CD14-positive monocyte (primary cell): ENCODE measurements at regions not wholly inside any gene's neighbourhood (a gene's known extent, or its start where the extent isn't known, plus 50 kb on each side); places are given as distances from the start of the nearest gene placed in this dataset.
A peak's percentile ranks its signal among the peaks of the same experiment; 100 is the strongest.

ENCODE experiments used
- DNase-seq, 3 donors: peaks; one replicate each; pipeline ENCODE4 v3.0.0-alpha.2; 2011 to 2022
- H2AFZ ChIP-seq: 2 replicates; pipeline ENCODE4 v1.6.0; 2012; ENCODE audit warnings: mild to moderate bottlenecking, low read depth, low read length, inconsistent platforms; ENCODE audit not compliant: insufficient read depth, poor library complexity, severe bottlenecking
- H3K27ac ChIP-seq, 2 donors: 1 replicate in 1 of 2; 2 replicates in 1 of 2; pipeline ENCODE4 v1.5.1; 2012 to 2013; ENCODE audit warnings: low read length in 2 of 2, control low read depth in 1 of 2, inconsistent platforms in 1 of 2, low read depth in 1 of 2, mild to moderate bottlenecking in 1 of 2
- H3K27me3 ChIP-seq, 2 donors: one replicate each; pipeline versions ENCODE4 v1.6.0 to v1.6.1; 2011 to 2013; ENCODE audit warnings: low read length in 2 of 2; ENCODE audit not compliant: control insufficient read depth in 2 of 2, insufficient read depth in 2 of 2
- H3K36me3 ChIP-seq, 2 donors: replicated peaks in 1 of 2; 1 replicate in 1 of 2; 2 replicates in 1 of 2; pipeline versions ENCODE4 v1.5.1 to v1.6.1; 2012 to 2013; ENCODE audit warnings: low read length in 2 of 2, control low read depth in 1 of 2, inconsistent platforms in 1 of 2, mild to moderate bottlenecking in 1 of 2; ENCODE audit not compliant: insufficient read depth in 2 of 2, control insufficient read depth in 1 of 2
- H3K4me1 ChIP-seq, 2 donors: 1 replicate in 1 of 2; 2 replicates in 1 of 2; pipeline versions ENCODE4 v1.5.1 to v1.6.1; 2012 to 2013; ENCODE audit warnings: low read length in 2 of 2, control low read depth in 1 of 2, inconsistent platforms in 1 of 2, mild to moderate bottlenecking in 1 of 2, moderate library complexity in 1 of 2; ENCODE audit not compliant: insufficient read depth in 2 of 2, control insufficient read depth in 1 of 2
- H3K4me2 ChIP-seq: replicated peaks from 2 replicates; pipeline ENCODE3; 2012; ENCODE audit warnings: low read length, moderate library complexity, mild to moderate bottlenecking; ENCODE audit not compliant: poor library complexity, severe bottlenecking; ENCODE audit errors: extremely low read depth
- H3K4me3 ChIP-seq, 3 experiments: fragments of 200-600 bp in 1 of 3; sonication (generic) in 1 of 3; replicated peaks in 1 of 3; 1 replicate in 2 of 3; 2 replicates in 1 of 3; pipeline ENCODE4 v1.5.1; 2011 to 2013; ENCODE audit warnings: low read length in 3 of 3, mild to moderate bottlenecking in 3 of 3, control low read depth in 2 of 3, low read depth in 2 of 3, inconsistent platforms in 1 of 3, moderate library complexity in 1 of 3
- H3K79me2 ChIP-seq: 2 replicates; pipeline ENCODE4 v1.6.0; 2012; ENCODE audit warnings: mild to moderate bottlenecking, control low read depth, inconsistent platforms, low read length, moderate library complexity; ENCODE audit not compliant: insufficient read depth
- H3K9ac ChIP-seq: 2 replicates; pipeline ENCODE4 v1.6.0; 2017; ENCODE audit warnings: low read length, mild to moderate bottlenecking; ENCODE audit not compliant: insufficient read depth, poor library complexity, severe bottlenecking
- H3K9me3 ChIP-seq, 2 donors: replicated peaks in 1 of 2; 1 replicate in 1 of 2; 2 replicates in 1 of 2; pipeline versions ENCODE4 v1.5.1 to v1.6.1; 2012 to 2013; ENCODE audit warnings: low read length in 2 of 2, control low read depth in 1 of 2; ENCODE audit not compliant: control insufficient read depth in 1 of 2, insufficient read depth in 1 of 2
- H4K20me1 ChIP-seq: 2 replicates; pipeline ENCODE4 v1.6.0; 2012; ENCODE audit warnings: mild to moderate bottlenecking, low read length, control low read depth, moderate library complexity; ENCODE audit not compliant: insufficient read depth
- H3K27ac Mint-ChIP-seq, 7 donors: one replicate each; pipeline ENCODE4 v1.8.0; 2020; ENCODE audit warnings: mild to moderate bottlenecking in 7 of 7, mixed read lengths in 7 of 7, moderate library complexity in 6 of 7, inconsistent platforms in 2 of 7
- H3K27me3 Mint-ChIP-seq, 3 donors: one replicate each; pipeline ENCODE4 v1.8.0; 2021 to 2022; ENCODE audit warnings: low read depth in 3 of 3, mild to moderate bottlenecking in 3 of 3, mixed read lengths in 3 of 3, moderate library complexity in 3 of 3, inconsistent platforms in 1 of 3
- H3K36me3 Mint-ChIP-seq, 2 donors: one replicate each; pipeline ENCODE4 v1.8.0; 2020; ENCODE audit warnings: mixed read lengths in 2 of 2, inconsistent platforms in 1 of 2, mild to moderate bottlenecking in 1 of 2
- H3K4me1 Mint-ChIP-seq: one replicate; pipeline ENCODE4 v1.8.0; 2020; ENCODE audit warnings: mild to moderate bottlenecking, mixed read lengths
- H3K4me3 Mint-ChIP-seq, 2 donors: one replicate each; pipeline ENCODE4 v1.8.0; 2020; ENCODE audit warnings: mild to moderate bottlenecking in 2 of 2, mixed read lengths in 2 of 2, moderate library complexity in 1 of 2
- H3K9me3 Mint-ChIP-seq, 7 donors: one replicate each; pipeline ENCODE4 v1.8.0; 2020 to 2022; ENCODE audit warnings: mixed read lengths in 7 of 7, mild to moderate bottlenecking in 6 of 7, moderate library complexity in 6 of 7, inconsistent platforms in 2 of 7
- whole genome bisulfite sequencing: methylation state at CpG from one replicate; pipeline ENCODE4 v1.1.5; 2013; ENCODE audit warnings: missing lambda C conversion rate; ENCODE audit not compliant: insufficient coverage; 5-methylcytosine and 5-hydroxymethylcytosine counted together
- intact Hi-C, 2 donors: fragments of 100-400 bp; cut with micrococcal nuclease; formaldehyde crosslinking; loops; one replicate each; pipeline versions ENCODE4 v1.15.0 to v1.15.1; 2023
- TF ChIP-seq, protein P1 (sequence below): fragments of 200-600 bp; IDR thresholded peaks from one replicate; pipeline ENCODE4 v1.8.0; 2022; ENCODE audit warnings: antibody characterized with exemption, mild to moderate bottlenecking

DNA sequence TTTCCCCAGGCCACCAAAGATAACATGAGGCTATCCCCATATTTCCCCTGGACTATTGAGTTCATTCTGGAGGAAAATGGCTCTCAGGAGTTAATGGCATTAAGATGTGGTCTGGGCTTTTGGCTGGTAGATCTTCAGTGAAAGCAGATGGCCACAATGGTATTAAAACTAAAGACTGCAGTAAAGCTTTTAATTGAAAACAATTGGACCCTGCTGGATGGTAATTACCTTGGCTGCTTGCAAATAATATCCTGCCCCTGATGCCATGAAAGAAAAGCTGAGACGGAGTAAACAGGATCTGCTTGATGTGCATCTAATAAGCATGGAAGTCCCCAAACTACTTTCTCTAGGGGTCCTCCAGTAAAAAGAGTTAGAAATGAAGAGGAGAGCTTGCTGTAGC, 255.8 kb downstream of the QKI start:
- H3K4me2 ChIP-seq, result no peak overlapping the region
- Mint-ChIP-seq H3K27me3 (peaks cover 11 to 21% (median 15%) of the 10 kb centered on the region in 3 donors), H3K4me1 (peaks cover 4% of the 10 kb centered on the region), H3K27ac (no peak overlapping the region), H3K4me3 (no peak overlapping the region), H3K36me3 (peaks cover 0 to 2% of the 10 kb centered on the region in 2 donors), H3K9me3 (peaks cover 2 to 6% (median 3%) of the 10 kb centered on the region in 7 donors)
- no peaks in the 10 kb centered on the region for H3K9me3 ChIP-seq
- intact Hi-C loops, result no loop called here
- TF ChIP-seq, protein P1, sequence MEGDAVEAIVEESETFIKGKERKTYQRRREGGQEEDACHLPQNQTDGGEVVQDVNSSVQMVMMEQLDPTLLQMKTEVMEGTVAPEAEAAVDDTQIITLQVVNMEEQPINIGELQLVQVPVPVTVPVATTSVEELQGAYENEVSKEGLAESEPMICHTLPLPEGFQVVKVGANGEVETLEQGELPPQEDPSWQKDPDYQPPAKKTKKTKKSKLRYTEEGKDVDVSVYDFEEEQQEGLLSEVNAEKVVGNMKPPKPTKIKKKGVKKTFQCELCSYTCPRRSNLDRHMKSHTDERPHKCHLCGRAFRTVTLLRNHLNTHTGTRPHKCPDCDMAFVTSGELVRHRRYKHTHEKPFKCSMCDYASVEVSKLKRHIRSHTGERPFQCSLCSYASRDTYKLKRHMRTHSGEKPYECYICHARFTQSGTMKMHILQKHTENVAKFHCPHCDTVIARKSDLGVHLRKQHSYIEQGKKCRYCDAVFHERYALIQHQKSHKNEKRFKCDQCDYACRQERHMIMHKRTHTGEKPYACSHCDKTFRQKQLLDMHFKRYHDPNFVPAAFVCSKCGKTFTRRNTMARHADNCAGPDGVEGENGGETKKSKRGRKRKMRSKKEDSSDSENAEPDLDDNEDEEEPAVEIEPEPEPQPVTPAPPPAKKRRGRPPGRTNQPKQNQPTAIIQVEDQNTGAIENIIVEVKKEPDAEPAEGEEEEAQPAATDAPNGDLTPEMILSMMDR, result no peak
- peaks cover 42 to 46% of the 10 kb centered on the region in 2 donors for H3K4me1 ChIP-seq
- no peak overlapping the region for H3K4me3 ChIP-seq
- no peak for DNase-seq
- peaks cover 2 to 3% of the 10 kb centered on the region in 2 donors for H3K27me3 ChIP-seq
- no peak overlapping the region for H2AFZ ChIP-seq
- WGBS, result no CpG with 5 or more reads among the region's 1 CpG
- H3K9ac ChIP-seq, result no peak overlapping the region
- H3K36me3 ChIP-seq, result no peaks in the 10 kb centered on the region
- H4K20me1 ChIP-seq, result no peaks in the 10 kb centered on the region
- H3K27ac ChIP-seq, result no peak overlapping the region
- no peaks in the 10 kb centered on the region for H3K79me2 ChIP-seq

DNA sequence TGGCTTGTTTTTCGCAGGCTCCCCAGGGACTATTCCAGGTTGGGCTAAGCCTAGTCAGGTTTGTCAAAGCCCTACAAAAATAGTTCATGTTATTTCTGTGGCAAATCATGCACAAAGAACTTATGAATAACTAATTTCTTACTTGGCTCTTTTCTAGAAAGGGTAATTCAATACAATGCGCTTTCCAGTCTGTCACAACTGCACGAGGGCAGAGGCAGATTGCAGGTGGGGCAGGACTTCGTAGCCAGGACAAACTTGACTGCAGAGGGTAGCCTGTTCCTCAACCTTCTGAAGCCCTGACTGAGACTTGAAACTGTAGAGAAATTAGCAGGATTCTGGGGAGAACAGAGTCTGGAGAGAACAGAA, 253.5 kb downstream of the QKI start:
- peak in 2 of 3 donors; percentile 6 to 17 for DNase-seq
- peaks cover 0 to 6% (median 0%) of the 10 kb centered on the region in 7 donors for H3K9me3 Mint-ChIP-seq
- Histone ChIP-seq H3K27me3 (no peaks in the 10 kb centered on the region), H3K9me3 (no peaks in the 10 kb centered on the region), H3K9ac (no peak overlapping the region), H3K36me3 (no peaks in the 10 kb centered on the region), H3K4me1 (peaks cover 44 to 51% of the 10 kb centered on the region in 2 donors), H3K79me2 (no peaks in the 10 kb centered on the region), H3K4me2 (peak overlapping the region; percentile 66), H4K20me1 (no peaks in the 10 kb centered on the region), H3K4me3 (peak overlapping the region in 1 of 3 experiments; percentile 56), H3K27ac (peak overlapping the region; percentile 86 to 94), H2AFZ (peak overlapping the region; percentile 41)
- peak overlapping the region; percentile 93 to 99 (median 98) for H3K27ac Mint-ChIP-seq
- peak overlapping the region; percentile 48 to 57 for H3K4me3 Mint-ChIP-seq
- H3K4me1 Mint-ChIP-seq, result peaks cover 4% of the 10 kb centered on the region
- peaks cover 2 to 3% of the 10 kb centered on the region in 2 donors for H3K36me3 Mint-ChIP-seq
- TF ChIP-seq, protein P1, result no peak
- intact Hi-C loops, result loop anchor here (5.0 to 10.0 kb wide), 4 partner anchors 39 to 89 kb away; no protein-coding TSS in a partner anchor
- WGBS, result 11% methylated on average over 3 of the region's 4 CpGs
- H3K27me3 Mint-ChIP-seq, result peaks cover 7 to 15% (median 9%) of the 10 kb centered on the region in 3 donors
